ENCODE measurements at regions not wholly inside any gene's neighbourhood (a gene's known extent, or its start where the extent isn't known, plus 50 kb on each side); places are given as distances from the start of the nearest gene placed in this dataset.

DNA sequence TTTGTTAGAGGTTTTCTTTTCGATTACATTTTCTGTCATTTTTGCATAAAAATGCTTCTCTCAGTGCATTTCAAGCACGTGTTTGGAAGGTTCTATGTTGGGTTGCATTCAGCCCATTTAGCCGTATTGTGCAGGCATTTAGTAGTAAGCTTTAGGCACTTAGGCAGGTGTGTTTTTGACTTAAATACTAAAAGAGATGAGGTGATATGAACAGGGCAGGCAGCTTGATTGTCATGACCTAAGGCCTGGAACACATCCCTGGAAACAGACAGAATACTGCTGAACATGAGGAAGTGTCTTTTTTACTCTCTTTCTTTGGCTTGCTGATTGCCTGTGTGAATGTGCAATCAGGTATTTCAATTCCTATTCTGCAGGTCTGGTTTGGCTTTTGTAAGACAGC is 610.5 kb upstream of the MAN1A1 start:
- TF ChIP-seq, protein P1, sequence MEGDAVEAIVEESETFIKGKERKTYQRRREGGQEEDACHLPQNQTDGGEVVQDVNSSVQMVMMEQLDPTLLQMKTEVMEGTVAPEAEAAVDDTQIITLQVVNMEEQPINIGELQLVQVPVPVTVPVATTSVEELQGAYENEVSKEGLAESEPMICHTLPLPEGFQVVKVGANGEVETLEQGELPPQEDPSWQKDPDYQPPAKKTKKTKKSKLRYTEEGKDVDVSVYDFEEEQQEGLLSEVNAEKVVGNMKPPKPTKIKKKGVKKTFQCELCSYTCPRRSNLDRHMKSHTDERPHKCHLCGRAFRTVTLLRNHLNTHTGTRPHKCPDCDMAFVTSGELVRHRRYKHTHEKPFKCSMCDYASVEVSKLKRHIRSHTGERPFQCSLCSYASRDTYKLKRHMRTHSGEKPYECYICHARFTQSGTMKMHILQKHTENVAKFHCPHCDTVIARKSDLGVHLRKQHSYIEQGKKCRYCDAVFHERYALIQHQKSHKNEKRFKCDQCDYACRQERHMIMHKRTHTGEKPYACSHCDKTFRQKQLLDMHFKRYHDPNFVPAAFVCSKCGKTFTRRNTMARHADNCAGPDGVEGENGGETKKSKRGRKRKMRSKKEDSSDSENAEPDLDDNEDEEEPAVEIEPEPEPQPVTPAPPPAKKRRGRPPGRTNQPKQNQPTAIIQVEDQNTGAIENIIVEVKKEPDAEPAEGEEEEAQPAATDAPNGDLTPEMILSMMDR (conservative IDR thresholded peaks at IDR 0.05; ENCODE audit: low read depth, low read length) = no peak
- TF ChIP-seq CEBPB (IDR thresholded peaks at IDR 0.05; ENCODE audit: low read depth, low read length) (no peak), BHLHE40 (IDR thresholded peaks at IDR 0.05; ENCODE audit: low read depth, low read length) (no peak), NFE2L2 (IDR thresholded peaks at IDR 0.05; ENCODE audit: low read depth, low read length) (no peak), POLR2A (IDR thresholded peaks at IDR 0.05; ENCODE audit: low read depth, low read length) (no peak), MAFK (IDR thresholded peaks at IDR 0.05; ENCODE audit: low read depth, low read length) (no peak), MXI1 (IDR thresholded peaks at IDR 0.05; ENCODE audit: borderline replicate concordance, low read depth, low read length) (no peak), RAD21 (IDR thresholded peaks at IDR 0.05; ENCODE audit: low read length) (no peak), RFX5 (IDR thresholded peaks at IDR 0.05; ENCODE audit: low read depth, low read length) (no peak), SMC3 (IDR thresholded peaks at IDR 0.05; ENCODE audit: low read depth, low read length) (no peak)

All from IMR-90 (cell line).